ENCODE measurements at regions not wholly inside any gene's neighbourhood (a gene's known extent, or its start where the extent isn't known, plus 50 kb on each side); places are given as distances from the start of the nearest gene placed in this dataset.
"Not testable (repeated sequence)": the region's sequence is repeated elsewhere in the genome, so short reads cannot be mapped to it uniquely, and the experiment has no call there.

DNA sequence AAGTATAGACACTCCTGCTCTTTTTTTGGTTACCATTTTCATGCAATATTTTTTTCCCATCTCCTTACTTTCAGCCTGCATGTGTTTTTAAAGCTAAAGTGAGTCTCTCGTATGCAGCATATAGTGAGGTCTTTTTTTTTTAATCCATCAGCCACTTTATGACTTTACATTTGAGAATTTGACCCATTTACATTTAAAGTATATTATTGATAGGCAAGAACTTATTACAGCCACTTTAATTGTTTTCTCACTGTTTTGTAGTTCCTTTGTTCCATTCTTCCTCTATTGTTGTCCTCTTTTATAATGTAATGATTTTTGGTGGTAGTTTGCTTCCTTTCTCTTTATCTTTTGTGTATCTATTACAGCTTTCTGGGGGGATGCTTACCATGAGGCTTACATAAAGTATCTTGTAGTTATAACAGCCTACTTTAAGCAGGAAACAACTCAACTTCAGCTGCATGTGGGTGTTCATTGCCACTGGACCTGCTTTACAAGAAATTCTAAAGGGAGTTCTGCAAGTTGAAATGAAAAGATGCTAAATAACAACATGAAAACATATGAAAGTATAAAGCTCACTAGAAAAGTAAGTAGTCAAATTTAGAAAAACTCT is 71.8 kb downstream of the TNFAIP3 start:
- DNase-seq (ENCODE audit: low read depth in 1 of 2, low spot score in 1 of 2), result no peak
- no peaks in the 10 kb centered on the region for H3K27me3 ChIP-seq (ENCODE audit: insufficient read depth, poor library complexity, severe bottlenecking)
- no peak overlapping the region for H3K4me3 ChIP-seq (replicated peaks; ENCODE audit: insufficient read depth, low read length)
- no peak overlapping the region for H3K27ac ChIP-seq (replicated peaks)
- TF ChIP-seq REST (IDR thresholded peaks at IDR 0.05; ENCODE audit: insufficient replicate concordance, low read depth) (no peak), SPI1 (IDR thresholded peaks at IDR 0.05; ENCODE audit: borderline replicate concordance, low read depth) (no peak), CTCF (IDR thresholded peaks at IDR 0.05; ENCODE audit: insufficient read depth, low read length) (no peak), POLR2AphosphoS5 (IDR thresholded peaks at IDR 0.05; ENCODE audit: low read depth) (no peak), GABPA (IDR thresholded peaks at IDR 0.05; ENCODE audit: low read depth) (no peak)

GRCh38 chr6:137941995-137942394 is 74.9 kb downstream of the TNFAIP3 start:
- peak overlapping the region; percentile 8 for H3K27ac ChIP-seq (replicated peaks)
- peak in 1 of 2 experiments; percentile 33 for DNase-seq (ENCODE audit: low read depth in 1 of 2, low spot score in 1 of 2)
- TF ChIP-seq GABPA (IDR thresholded peaks at IDR 0.05; ENCODE audit: low read depth), result no peak
- no peak for TF ChIP-seq REST (IDR thresholded peaks at IDR 0.05; ENCODE audit: insufficient replicate concordance, low read depth)
- no peak for TF ChIP-seq POLR2AphosphoS5 (IDR thresholded peaks at IDR 0.05; ENCODE audit: low read depth)
- no peak for TF ChIP-seq SPI1 (IDR thresholded peaks at IDR 0.05; ENCODE audit: borderline replicate concordance, low read depth)
- no peak for TF ChIP-seq CTCF (IDR thresholded peaks at IDR 0.05; ENCODE audit: insufficient read depth, low read length)
- no peak overlapping the region for H3K4me3 ChIP-seq (replicated peaks; ENCODE audit: insufficient read depth, low read length)
- H3K27me3 ChIP-seq (ENCODE audit: insufficient read depth, poor library complexity, severe bottlenecking), result no peaks in the 10 kb centered on the region

GRCh38 chr6:137942736-137943135 is 75.7 kb downstream of the TNFAIP3 start:
- TF ChIP-seq REST (IDR thresholded peaks at IDR 0.05; ENCODE audit: insufficient replicate concordance, low read depth) (no peak), CTCF (IDR thresholded peaks at IDR 0.05; ENCODE audit: insufficient read depth, low read length) (no peak), POLR2AphosphoS5 (IDR thresholded peaks at IDR 0.05; ENCODE audit: low read depth) (no peak), SPI1 (IDR thresholded peaks at IDR 0.05; ENCODE audit: borderline replicate concordance, low read depth) (no peak), GABPA (IDR thresholded peaks at IDR 0.05; ENCODE audit: low read depth) (no peak)
- DNase-seq (ENCODE audit: low read depth in 1 of 2, low spot score in 1 of 2), result no peak
- no peaks in the 10 kb centered on the region for H3K27me3 ChIP-seq (ENCODE audit: insufficient read depth, poor library complexity, severe bottlenecking)
- H3K27ac ChIP-seq (replicated peaks), result no peak overlapping the region
- no peak overlapping the region for H3K4me3 ChIP-seq (replicated peaks; ENCODE audit: insufficient read depth, low read length)

GRCh38 chr6:137944381-137944780 is 77.3 kb downstream of the TNFAIP3 start:
- not testable (repeated sequence) for H3K27ac ChIP-seq (replicated peaks); H3K4me3 ChIP-seq (replicated peaks; ENCODE audit: insufficient read depth, low read length); DNase-seq (ENCODE audit: low read depth in 1 of 2, low spot score in 1 of 2); H3K27me3 ChIP-seq (ENCODE audit: insufficient read depth, poor library complexity, severe bottlenecking)
